ENCODE measurements at regions not wholly inside any gene's neighbourhood (a gene's known extent, or its start where the extent isn't known, plus 50 kb on each side); places are given as distances from the start of the nearest gene placed in this dataset.

GRCh38 chr7:98520356-98520951, 96.6 kb upstream of the NPTX2 start:
- TF ChIP-seq CTCF (IDR thresholded peaks at IDR 0.05) (no peak), POLR2A (IDR thresholded peaks at IDR 0.05) (no peak)

Data from lower leg skin (tissue), 3 donors.